ENCODE measurements at regions not wholly inside any gene's neighbourhood (a gene's known extent, or its start where the extent isn't known, plus 50 kb on each side); places are given as distances from the start of the nearest gene placed in this dataset.
"Not testable (repeated sequence)": the region's sequence is repeated elsewhere in the genome, so short reads cannot be mapped to it uniquely, and the experiment has no call there.

DNA sequence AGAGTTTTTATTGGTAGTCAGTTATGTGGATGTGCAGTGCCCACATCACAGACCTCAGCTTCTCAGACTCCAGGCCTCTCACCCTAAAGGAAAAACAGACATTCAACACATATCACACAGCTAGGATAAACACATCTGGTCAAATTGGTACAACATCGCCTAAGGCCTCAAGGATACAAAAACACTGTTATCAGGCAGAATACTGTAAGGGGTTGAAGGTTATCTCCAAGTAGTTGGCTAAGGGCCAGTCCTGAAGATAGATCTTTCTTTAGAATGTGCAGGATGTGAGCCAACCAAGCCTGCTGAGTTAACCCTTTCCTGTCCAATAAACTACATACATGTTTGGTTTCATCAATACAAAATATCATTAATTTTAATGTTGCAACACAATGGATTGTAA is 308.4 kb upstream of the GJE1 start:
- H3K36me3 ChIP-seq = no peaks in the 10 kb centered on the region
- no peak overlapping the region for H3K27ac ChIP-seq
- intact Hi-C loops (cut with DNase I) = no loop called here
- H3K9me3 ChIP-seq = no peaks in the 10 kb centered on the region
- H3K4me3 ChIP-seq = no peak overlapping the region
- no peaks in the 10 kb centered on the region for H3K27me3 ChIP-seq (replicated peaks; ENCODE audit: insufficient read depth)
- no peak for DNase-seq (ENCODE audit: low spot score)
- TF ChIP-seq, protein P1, sequence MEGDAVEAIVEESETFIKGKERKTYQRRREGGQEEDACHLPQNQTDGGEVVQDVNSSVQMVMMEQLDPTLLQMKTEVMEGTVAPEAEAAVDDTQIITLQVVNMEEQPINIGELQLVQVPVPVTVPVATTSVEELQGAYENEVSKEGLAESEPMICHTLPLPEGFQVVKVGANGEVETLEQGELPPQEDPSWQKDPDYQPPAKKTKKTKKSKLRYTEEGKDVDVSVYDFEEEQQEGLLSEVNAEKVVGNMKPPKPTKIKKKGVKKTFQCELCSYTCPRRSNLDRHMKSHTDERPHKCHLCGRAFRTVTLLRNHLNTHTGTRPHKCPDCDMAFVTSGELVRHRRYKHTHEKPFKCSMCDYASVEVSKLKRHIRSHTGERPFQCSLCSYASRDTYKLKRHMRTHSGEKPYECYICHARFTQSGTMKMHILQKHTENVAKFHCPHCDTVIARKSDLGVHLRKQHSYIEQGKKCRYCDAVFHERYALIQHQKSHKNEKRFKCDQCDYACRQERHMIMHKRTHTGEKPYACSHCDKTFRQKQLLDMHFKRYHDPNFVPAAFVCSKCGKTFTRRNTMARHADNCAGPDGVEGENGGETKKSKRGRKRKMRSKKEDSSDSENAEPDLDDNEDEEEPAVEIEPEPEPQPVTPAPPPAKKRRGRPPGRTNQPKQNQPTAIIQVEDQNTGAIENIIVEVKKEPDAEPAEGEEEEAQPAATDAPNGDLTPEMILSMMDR (IDR thresholded peaks at IDR 0.05) = no peak
- TF ChIP-seq POLR2AphosphoS5 (IDR thresholded peaks at IDR 0.05) (no peak), POLR2A (IDR thresholded peaks at IDR 0.05) (no peak)
- 100% methylated on average over 1 of the region's 1 CpG for WGBS
- H3K4me1 ChIP-seq (replicated peaks) = no peaks in the 10 kb centered on the region

GRCh38 chr6:141815039-141815438 is 317.7 kb upstream of the GJE1 start:
- H3K9me3 ChIP-seq; intact Hi-C loops (cut with DNase I); H3K36me3 ChIP-seq; H3K27ac ChIP-seq; DNase-seq (ENCODE audit: low spot score); H3K4me1 ChIP-seq (replicated peaks); H3K4me3 ChIP-seq; H3K27me3 ChIP-seq (replicated peaks; ENCODE audit: insufficient read depth): not testable (repeated sequence)
- WGBS = 79% methylated on average over 16 of the region's 16 CpGs

GRCh38 chr6:141809901-141810300 is 322.8 kb upstream of the GJE1 start:
- H3K27me3 ChIP-seq (replicated peaks; ENCODE audit: insufficient read depth) = no peaks in the 10 kb centered on the region
- intact Hi-C loops (cut with DNase I) = no loop called here
- WGBS = 83% methylated on average over 2 of the region's 2 CpGs

DNA sequence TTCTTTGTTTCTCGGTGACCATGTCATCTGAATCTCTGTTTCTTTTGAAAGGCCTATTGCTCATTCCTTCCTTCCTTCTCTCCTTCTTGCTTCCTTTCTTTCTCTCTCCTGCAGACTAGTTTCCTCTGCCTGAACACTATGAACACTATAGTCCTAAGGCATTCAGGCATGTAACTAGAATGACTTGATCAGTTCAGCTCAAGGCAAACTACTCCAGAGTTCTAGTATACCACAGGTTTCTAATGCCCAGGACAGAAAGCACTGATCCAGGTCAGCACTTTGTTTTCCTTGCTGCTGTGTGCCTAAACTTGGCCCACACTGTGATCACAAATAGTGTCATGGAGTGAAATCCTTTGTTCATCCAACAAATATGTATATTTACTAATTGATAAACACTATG is 324.1 kb upstream of the GJE1 start:
- no peaks in the 10 kb centered on the region for H3K36me3 ChIP-seq

More at GRCh38 chr6:141809901-141810300, 322.8 kb upstream of the GJE1 start:
- DNase-seq (ENCODE audit: low spot score) = no peak
- no peak overlapping the region for H3K4me3 ChIP-seq
- no peak overlapping the region for H3K27ac ChIP-seq
- no peaks in the 10 kb centered on the region for H3K36me3 ChIP-seq
- no peak for TF ChIP-seq POLR2AphosphoS5 (IDR thresholded peaks at IDR 0.05)
- TF ChIP-seq, protein P1 (IDR thresholded peaks at IDR 0.05) = no peak
- TF ChIP-seq POLR2A (IDR thresholded peaks at IDR 0.05) = no peak
- H3K4me1 ChIP-seq (replicated peaks) = no peaks in the 10 kb centered on the region
- no peaks in the 10 kb centered on the region for H3K9me3 ChIP-seq

DNA sequence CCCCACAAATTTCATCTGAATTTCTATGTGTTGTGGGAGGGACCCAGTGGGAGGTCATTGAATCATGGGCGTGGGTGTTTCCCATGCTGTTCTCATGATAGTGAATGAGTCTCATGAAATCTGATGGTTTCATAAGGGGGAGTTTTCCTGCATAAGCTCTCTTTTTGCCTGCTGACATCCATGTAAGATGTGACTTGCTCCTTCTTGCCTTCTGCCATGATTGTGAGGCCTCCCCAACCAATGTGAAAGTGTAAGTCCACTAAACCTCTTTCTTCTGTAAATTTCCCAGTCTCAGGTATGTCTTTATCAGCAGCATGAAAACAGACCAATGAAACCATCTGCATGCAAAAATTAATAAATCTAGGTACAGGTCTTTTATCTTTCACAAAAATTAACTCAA is 331.8 kb upstream of the GJE1 start:
- intact Hi-C loops (cut with DNase I); H3K27ac ChIP-seq; H3K4me3 ChIP-seq; H3K4me1 ChIP-seq (replicated peaks); H3K9me3 ChIP-seq; H3K36me3 ChIP-seq; DNase-seq (ENCODE audit: low spot score); H3K27me3 ChIP-seq (replicated peaks; ENCODE audit: insufficient read depth): not testable (repeated sequence)
- 70% methylated on average over 1 of the region's 1 CpG for WGBS

More for the DNA sequence above, 324.1 kb upstream of the GJE1 start:
- intact Hi-C loops (cut with DNase I) = no loop called here
- no peaks in the 10 kb centered on the region for H3K27me3 ChIP-seq (replicated peaks; ENCODE audit: insufficient read depth)
- no peak for DNase-seq (ENCODE audit: low spot score)
- no peak overlapping the region for H3K4me3 ChIP-seq
- H3K9me3 ChIP-seq = no peaks in the 10 kb centered on the region
- no peaks in the 10 kb centered on the region for H3K4me1 ChIP-seq (replicated peaks)
- H3K27ac ChIP-seq = no peak overlapping the region
- TF ChIP-seq POLR2A (IDR thresholded peaks at IDR 0.05) = no peak
- TF ChIP-seq POLR2AphosphoS5 (IDR thresholded peaks at IDR 0.05) = no peak
- TF ChIP-seq, protein P1 (IDR thresholded peaks at IDR 0.05) = no peak
- 86% methylated on average over 1 of the region's 1 CpG for WGBS

GRCh38 chr6:141790921-141791320 is 341.8 kb upstream of the GJE1 start:
- TF ChIP-seq, protein P1 (IDR thresholded peaks at IDR 0.05) = no peak
- TF ChIP-seq POLR2AphosphoS5 (IDR thresholded peaks at IDR 0.05) (no peak), POLR2A (IDR thresholded peaks at IDR 0.05) (no peak)
- H3K36me3 ChIP-seq = no peaks in the 10 kb centered on the region
- no peak for DNase-seq (ENCODE audit: low spot score)
- H3K27me3 ChIP-seq (replicated peaks; ENCODE audit: insufficient read depth) = no peaks in the 10 kb centered on the region
- no peak overlapping the region for H3K4me3 ChIP-seq
- 83% methylated on average over 1 of the region's 1 CpG for WGBS
- intact Hi-C loops (cut with DNase I) = no loop called here
- no peak overlapping the region for H3K27ac ChIP-seq
- no peaks in the 10 kb centered on the region for H3K4me1 ChIP-seq (replicated peaks)
- H3K9me3 ChIP-seq = no peaks in the 10 kb centered on the region
